HCT116 (cell line): ENCODE measurements at regions not wholly inside any gene's neighbourhood (a gene's known extent, or its start where the extent isn't known, plus 50 kb on each side); places are given as distances from the start of the nearest gene placed in this dataset.

Source experiments
- ATAC-seq: fragments of 200-7000 bp; cut with Tn5 transposase; 2 replicates; pipeline ENCODE4 v1.9.1; 2020; ENCODE audit warnings: mild to moderate bottlenecking, moderate library complexity
- BruUV-seq: library from RNA; stranded (reverse); fragments of 400-500 nt; replicated peaks from 2 replicates; lab custom pipeline; 2021; lab: Mats Ljungman, UMichigan
- CTCF ChIA-PET: fragments of 300-600 bp; sonication (Branson Sonifier 250); formaldehyde crosslinking; loops from one replicate; lab custom pipeline; 2021; ENCODE audit warnings: antibody characterized with exemption; lab: Charles Lee
- POLR2A ChIA-PET: fragments of 300-600, 350-600 bp; sonication (Branson Sonifier 250); formaldehyde crosslinking; loops from one replicate; lab custom pipeline; 2021; ENCODE audit warnings: antibody characterized with exemption; lab: Charles Lee
- RAD21 ChIA-PET, 2 experiments: fragments of 300-600 bp; sonication (Branson Sonifier 250); formaldehyde crosslinking; loops; one replicate each; lab custom pipeline; 2023; ENCODE audit warnings: low total read pairs in 2 of 2; ENCODE audit not compliant: uncharacterized antibody in 2 of 2, unreplicated experiment in 2 of 2, low non-redundant PET in 1 of 2; lab: Charles Lee
- DNase-seq: peaks from one replicate; pipeline ENCODE4 v3.0.0-alpha.2; 2010; ENCODE audit warnings: low read depth, low spot score
- H2AFZ ChIP-seq: fragments of 200-600 bp; shearing (Covaris generic), sonication (generic); 2 replicates; pipeline ENCODE4 v1.6.1; 2017; ENCODE audit warnings: low read depth, mixed run types, mixed read lengths, antibody characterized with exemption, low read length; ENCODE audit not compliant: poor library complexity, severe bottlenecking
- H3K27ac ChIP-seq: 2 replicates; pipeline ENCODE4 v1.5.1; 2012; ENCODE audit warnings: low read depth, low read length
- H3K27me3 ChIP-seq: fragments of 200-600 bp; sonication (generic); 2 replicates; pipeline ENCODE4 v1.6.1; 2016; ENCODE audit warnings: mixed run types, low read length, mixed read lengths; ENCODE audit not compliant: insufficient read depth
- H3K36me3 ChIP-seq, 2 experiments: fragments of 200-500 bp in 1 of 2; fragments of 200-600 bp in 1 of 2; sonication (Bioruptor generic) in 1 of 2; sonication (generic) in 1 of 2; 2 replicates each; pipeline versions ENCODE4 v1.5.1 to v1.6.1; 2014 to 2016; ENCODE audit warnings: low read length in 2 of 2, inconsistent platforms in 1 of 2, mixed read lengths in 1 of 2, mixed run types in 1 of 2; ENCODE audit not compliant: insufficient read depth in 2 of 2, control insufficient read depth in 1 of 2
- H3K4me1 ChIP-seq, 2 experiments: fragments of 200-600 bp in 1 of 2; sonication (generic) in 1 of 2; 2 replicates each; pipeline versions ENCODE4 v1.5.1 to v1.6.1; 2012 to 2017; ENCODE audit warnings: low read length in 2 of 2, inconsistent platforms in 1 of 2, mild to moderate bottlenecking in 1 of 2, mixed read lengths in 1 of 2, mixed run types in 1 of 2, moderate library complexity in 1 of 2; ENCODE audit not compliant: insufficient read depth in 2 of 2, control insufficient read depth in 1 of 2
- H3K4me2 ChIP-seq: fragments of 200-600 bp; sonication (generic); 2 replicates; pipeline ENCODE4 v1.6.1; 2017; ENCODE audit warnings: mixed run types, low read length, mixed read lengths
- H3K4me3 ChIP-seq, 2 experiments: fragments of 200-600 bp in 1 of 2; sonication (generic) in 1 of 2; replicated peaks in 1 of 2; 2 replicates each; pipeline ENCODE4 v1.5.1; 2011 to 2016; ENCODE audit warnings: low read length in 2 of 2, control low read depth in 1 of 2, low read depth in 1 of 2, mild to moderate bottlenecking in 1 of 2, mixed read lengths in 1 of 2, mixed run types in 1 of 2
- H3K79me2 ChIP-seq: fragments of 200-600 bp; sonication (generic); 2 replicates; pipeline ENCODE4 v1.6.1; 2017; ENCODE audit warnings: mild to moderate bottlenecking, mixed run types, low read length, moderate library complexity, mixed read lengths; ENCODE audit not compliant: insufficient read depth
- H3K9ac ChIP-seq: fragments of 200-600 bp; sonication (generic); 2 replicates; pipeline ENCODE4 v1.6.1; 2016; ENCODE audit warnings: low read length, mixed read lengths
- H3K9me2 ChIP-seq: fragments of 200-600 bp; sonication (generic), shearing (Covaris generic); 2 replicates; pipeline ENCODE4 v1.6.1; 2017; ENCODE audit warnings: mixed run types, mild to moderate bottlenecking, moderate library complexity; ENCODE audit not compliant: insufficient read depth
- H3K9me3 ChIP-seq, 2 experiments: fragments of 200-500 bp in 1 of 2; fragments of 200-600 bp in 1 of 2; sonication (Bioruptor generic) in 1 of 2; sonication (generic) in 1 of 2; 2 replicates each; pipeline ENCODE4 v1.6.1; 2014 to 2017; ENCODE audit warnings: low read length in 2 of 2, mixed read lengths in 2 of 2, inconsistent platforms in 1 of 2, low read depth in 1 of 2, mild to moderate bottlenecking in 1 of 2, mixed run types in 1 of 2, moderate library complexity in 1 of 2; ENCODE audit not compliant: control insufficient read depth in 1 of 2, insufficient read depth in 1 of 2
- H4K20me1 ChIP-seq: fragments of 200-600 bp; sonication (generic), shearing (Covaris generic); 2 replicates; pipeline ENCODE4 v1.6.1; 2017; ENCODE audit warnings: mixed run types, mild to moderate bottlenecking, moderate library complexity; ENCODE audit not compliant: insufficient read depth
- CBX3 ChIP-seq: IDR thresholded peaks from 2 replicates; pipeline ENCODE4 v1.6.1; 2012; ENCODE audit warnings: low read depth
- CEBPB ChIP-seq: IDR thresholded peaks from 2 replicates; pipeline ENCODE4 v1.6.1; 2012; ENCODE audit warnings: low read depth
- EGR1 ChIP-seq: IDR thresholded peaks from 2 replicates; pipeline ENCODE4 v1.6.1; 2012; ENCODE audit warnings: low read depth
- ELF1 ChIP-seq: IDR thresholded peaks from 2 replicates; pipeline ENCODE4 v1.6.1; 2012; ENCODE audit warnings: low read depth, borderline replicate concordance
- EZH2 ChIP-seq: fragments of 200-600 bp; sonication (generic); IDR thresholded peaks from 2 replicates; pipeline ENCODE4 v1.6.1; 2017; ENCODE audit warnings: antibody characterized with exemption, mixed run types
- EZH2phosphoT487 ChIP-seq: fragments of 200-600 bp; IDR thresholded peaks from 2 replicates; pipeline ENCODE4 v1.6.1; 2018; ENCODE audit warnings: antibody characterized with exemption, borderline replicate concordance
- FOSL1 ChIP-seq: IDR thresholded peaks from 2 replicates; pipeline ENCODE4 v1.6.1; 2012; ENCODE audit warnings: low read depth
- JUND ChIP-seq: IDR thresholded peaks from 2 replicates; pipeline ENCODE4 v1.6.1; 2012
- POLR2A ChIP-seq: IDR thresholded peaks from 2 replicates; pipeline ENCODE4 v1.7.0; 2011; ENCODE audit warnings: borderline replicate concordance; ENCODE audit not compliant: insufficient read depth, insufficient read length; ENCODE audit errors: extremely low read depth
- RAD21 ChIP-seq: IDR thresholded peaks from 2 replicates; pipeline ENCODE4 v1.6.1; 2012; ENCODE audit warnings: low read depth, mild to moderate bottlenecking
- SIN3A ChIP-seq: IDR thresholded peaks from 2 replicates; pipeline ENCODE4 v1.6.1; 2012; ENCODE audit warnings: low read depth
- SP1 ChIP-seq: IDR thresholded peaks from 2 replicates; pipeline ENCODE4 v1.6.1; 2012; ENCODE audit warnings: low read depth
- SRF ChIP-seq: IDR thresholded peaks from 2 replicates; pipeline ENCODE4 v1.6.1; 2012; ENCODE audit warnings: low read depth
- TCF7L2 ChIP-seq: IDR thresholded peaks from 2 replicates; pipeline ENCODE4 v1.7.0; 2011; ENCODE audit warnings: borderline replicate concordance, inconsistent platforms; ENCODE audit not compliant: insufficient read depth, insufficient read length; ENCODE audit errors: extremely low read depth
- YY1 ChIP-seq: IDR thresholded peaks from 2 replicates; pipeline ENCODE4 v1.6.1; 2011; ENCODE audit warnings: low read length, low read depth, moderate library complexity, mild to moderate bottlenecking; ENCODE audit not compliant: insufficient replicate concordance; ENCODE audit errors: extremely low read depth
- ZFX ChIP-seq: fragments of 450-650 bp; IDR thresholded peaks from 2 replicates; pipeline ENCODE4 v1.6.1; 2017
- ZNF274 ChIP-seq: fragments of 200-500 bp; sonication (Bioruptor generic); IDR thresholded peaks from 2 replicates; pipeline ENCODE4 v1.6.1; 2014; ENCODE audit warnings: mild to moderate bottlenecking, low read depth, low read length, inconsistent platforms
- intact Hi-C: fragments of 100-400 bp; cut with micrococcal nuclease; formaldehyde crosslinking; loops from 2 replicates; pipeline ENCODE4 v1.10.0; 2022
- TF ChIP-seq, protein P1 (sequence below): IDR thresholded peaks from 2 replicates; pipeline ENCODE4 v1.6.1; 2012; ENCODE audit warnings: low read depth
- TF ChIP-seq, protein P2 (sequence below): IDR thresholded peaks from 2 replicates; pipeline ENCODE4 v1.6.1; 2012
- TF ChIP-seq, protein P3 (sequence below): IDR thresholded peaks from 2 replicates; pipeline ENCODE4 v1.6.1; 2011; ENCODE audit warnings: mild to moderate bottlenecking, low read length, moderate library complexity; ENCODE audit not compliant: insufficient replicate concordance; ENCODE audit errors: extremely low read depth

DNA sequence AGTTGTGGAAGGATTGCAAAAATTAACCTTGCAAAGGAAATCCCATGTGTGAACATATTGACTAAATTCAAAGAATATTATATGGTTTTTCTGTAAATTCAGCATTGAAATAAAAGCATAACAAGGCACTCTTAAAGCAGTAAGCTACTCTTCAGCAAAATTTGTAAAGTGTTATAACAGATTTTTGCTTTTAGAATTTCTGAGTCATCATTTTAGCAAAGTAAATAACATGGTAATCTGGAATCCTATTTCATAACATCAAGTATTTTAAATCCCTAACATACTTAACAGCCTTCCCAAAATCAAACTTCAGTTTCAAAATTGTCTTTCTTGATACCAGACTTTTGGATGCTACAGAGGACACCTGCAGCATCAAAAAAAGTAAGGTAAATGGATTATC, 436.0 kb upstream of the CDH9 start:
- intact Hi-C loops: no loop called here
- POLR2A ChIA-PET: no interaction called here
- no peak for TF ChIP-seq CBX3
- TF ChIP-seq SIN3A: no peak
- no peak for TF ChIP-seq SP1
- no peak for TF ChIP-seq RAD21
- no peak for TF ChIP-seq FOSL1
- TF ChIP-seq, protein P1, sequence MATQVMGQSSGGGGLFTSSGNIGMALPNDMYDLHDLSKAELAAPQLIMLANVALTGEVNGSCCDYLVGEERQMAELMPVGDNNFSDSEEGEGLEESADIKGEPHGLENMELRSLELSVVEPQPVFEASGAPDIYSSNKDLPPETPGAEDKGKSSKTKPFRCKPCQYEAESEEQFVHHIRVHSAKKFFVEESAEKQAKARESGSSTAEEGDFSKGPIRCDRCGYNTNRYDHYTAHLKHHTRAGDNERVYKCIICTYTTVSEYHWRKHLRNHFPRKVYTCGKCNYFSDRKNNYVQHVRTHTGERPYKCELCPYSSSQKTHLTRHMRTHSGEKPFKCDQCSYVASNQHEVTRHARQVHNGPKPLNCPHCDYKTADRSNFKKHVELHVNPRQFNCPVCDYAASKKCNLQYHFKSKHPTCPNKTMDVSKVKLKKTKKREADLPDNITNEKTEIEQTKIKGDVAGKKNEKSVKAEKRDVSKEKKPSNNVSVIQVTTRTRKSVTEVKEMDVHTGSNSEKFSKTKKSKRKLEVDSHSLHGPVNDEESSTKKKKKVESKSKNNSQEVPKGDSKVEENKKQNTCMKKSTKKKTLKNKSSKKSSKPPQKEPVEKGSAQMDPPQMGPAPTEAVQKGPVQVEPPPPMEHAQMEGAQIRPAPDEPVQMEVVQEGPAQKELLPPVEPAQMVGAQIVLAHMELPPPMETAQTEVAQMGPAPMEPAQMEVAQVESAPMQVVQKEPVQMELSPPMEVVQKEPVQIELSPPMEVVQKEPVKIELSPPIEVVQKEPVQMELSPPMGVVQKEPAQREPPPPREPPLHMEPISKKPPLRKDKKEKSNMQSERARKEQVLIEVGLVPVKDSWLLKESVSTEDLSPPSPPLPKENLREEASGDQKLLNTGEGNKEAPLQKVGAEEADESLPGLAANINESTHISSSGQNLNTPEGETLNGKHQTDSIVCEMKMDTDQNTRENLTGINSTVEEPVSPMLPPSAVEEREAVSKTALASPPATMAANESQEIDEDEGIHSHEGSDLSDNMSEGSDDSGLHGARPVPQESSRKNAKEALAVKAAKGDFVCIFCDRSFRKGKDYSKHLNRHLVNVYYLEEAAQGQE: no peak
- no peak for TF ChIP-seq TCF7L2
- no peak for TF ChIP-seq JUND
- no peak for TF ChIP-seq SRF
- no peak for TF ChIP-seq POLR2A
- TF ChIP-seq EZH2phosphoT487: no peak
- no peak for TF ChIP-seq YY1
- no peak for TF ChIP-seq EGR1
- no peak for TF ChIP-seq CEBPB
- TF ChIP-seq, protein P2, sequence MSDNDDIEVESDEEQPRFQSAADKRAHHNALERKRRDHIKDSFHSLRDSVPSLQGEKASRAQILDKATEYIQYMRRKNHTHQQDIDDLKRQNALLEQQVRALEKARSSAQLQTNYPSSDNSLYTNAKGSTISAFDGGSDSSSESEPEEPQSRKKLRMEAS: no peak
- TF ChIP-seq EZH2: no peak
- TF ChIP-seq ZFX: no peak
- TF ChIP-seq ZNF274: no peak
- TF ChIP-seq ELF1: no peak
- TF ChIP-seq, protein P3, sequence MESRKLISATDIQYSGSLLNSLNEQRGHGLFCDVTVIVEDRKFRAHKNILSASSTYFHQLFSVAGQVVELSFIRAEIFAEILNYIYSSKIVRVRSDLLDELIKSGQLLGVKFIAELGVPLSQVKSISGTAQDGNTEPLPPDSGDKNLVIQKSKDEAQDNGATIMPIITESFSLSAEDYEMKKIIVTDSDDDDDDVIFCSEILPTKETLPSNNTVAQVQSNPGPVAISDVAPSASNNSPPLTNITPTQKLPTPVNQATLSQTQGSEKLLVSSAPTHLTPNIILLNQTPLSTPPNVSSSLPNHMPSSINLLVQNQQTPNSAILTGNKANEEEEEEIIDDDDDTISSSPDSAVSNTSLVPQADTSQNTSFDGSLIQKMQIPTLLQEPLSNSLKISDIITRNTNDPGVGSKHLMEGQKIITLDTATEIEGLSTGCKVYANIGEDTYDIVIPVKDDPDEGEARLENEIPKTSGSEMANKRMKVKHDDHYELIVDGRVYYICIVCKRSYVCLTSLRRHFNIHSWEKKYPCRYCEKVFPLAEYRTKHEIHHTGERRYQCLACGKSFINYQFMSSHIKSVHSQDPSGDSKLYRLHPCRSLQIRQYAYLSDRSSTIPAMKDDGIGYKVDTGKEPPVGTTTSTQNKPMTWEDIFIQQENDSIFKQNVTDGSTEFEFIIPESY: no peak
- RAD21 ChIA-PET: no interaction called here
- no TSS peak for BruUV-seq
- Histone ChIP-seq H3K4me2 (no peak overlapping the region), H3K79me2 (no peaks in the 10 kb centered on the region), H3K9me3 (peaks cover 6 to 27% of the 10 kb centered on the region in 2 experiments; a peak in 2 of 4 replicates), H3K27me3 (no peaks in the 10 kb centered on the region), H3K9me2 (no peaks in the 10 kb centered on the region), H3K27ac (no peak overlapping the region), H4K20me1 (no peaks in the 10 kb centered on the region; the same call in 1 of the 2 replicates), H3K4me1 (no peaks in the 10 kb centered on the region), H3K36me3 (no peaks in the 10 kb centered on the region), H3K9ac (no peak overlapping the region), H3K4me3 (no peak overlapping the region), H2AFZ (no peak overlapping the region)
- CTCF ChIA-PET: no interaction called here
- DNase-seq (no peak), ATAC-seq (no peak)
